Trophoblast cell (in vitro differentiated cells and primary cell): ENCODE measurements at regions not wholly inside any gene's neighbourhood (a gene's known extent, or its start where the extent isn't known, plus 50 kb on each side); places are given as distances from the start of the nearest gene placed in this dataset.

Source experiments
- DNase-seq, 2 donors: peaks; one replicate each; pipeline ENCODE4 v3.0.0-alpha.2; 2016
- H2AFZ ChIP-seq: 2 replicates; pipeline ENCODE4 v1.6.1; 2013; ENCODE audit warnings: low read length, moderate library complexity, mild to moderate bottlenecking; ENCODE audit not compliant: insufficient read depth, poor library complexity
- H2AK5ac ChIP-seq: 2 replicates; pipeline ENCODE4 v1.6.1; 2013; ENCODE audit warnings: mild to moderate bottlenecking, low read length
- H2BK120ac ChIP-seq: 2 replicates; pipeline ENCODE4 v1.6.1; 2013; ENCODE audit warnings: low read length, mild to moderate bottlenecking, moderate library complexity; ENCODE audit not compliant: insufficient read depth, poor library complexity
- H2BK12ac ChIP-seq: 2 replicates; pipeline ENCODE4 v1.6.1; 2013; ENCODE audit warnings: mild to moderate bottlenecking, low read length, moderate library complexity
- H2BK5ac ChIP-seq: 2 replicates; pipeline ENCODE4 v1.6.1; 2013; ENCODE audit warnings: low read length, low read depth, moderate library complexity, mild to moderate bottlenecking; ENCODE audit not compliant: poor library complexity
- H3K14ac ChIP-seq: 2 replicates; pipeline ENCODE4 v1.6.1; 2013; ENCODE audit warnings: mild to moderate bottlenecking, low read length
- H3K18ac ChIP-seq: 2 replicates; pipeline ENCODE4 v1.6.1; 2013; ENCODE audit warnings: mild to moderate bottlenecking, low read length
- H3K23ac ChIP-seq: 2 replicates; pipeline ENCODE4 v1.6.1; 2013; ENCODE audit warnings: low read length
- H3K27ac ChIP-seq: 2 replicates; pipeline ENCODE4 v1.5.1; 2013; ENCODE audit warnings: low read depth, mild to moderate bottlenecking, inconsistent platforms, low read length, moderate library complexity
- H3K27me3 ChIP-seq: 2 replicates; pipeline ENCODE4 v1.6.1; 2013; ENCODE audit warnings: inconsistent platforms, mild to moderate bottlenecking, low read length, moderate library complexity; ENCODE audit not compliant: insufficient read depth
- H3K36me3 ChIP-seq, 2 experiments: 1 replicate in 1 of 2; 2 replicates in 1 of 2; pipeline ENCODE4 v1.6.1; 2013; ENCODE audit warnings: low read length in 2 of 2, mild to moderate bottlenecking in 2 of 2, moderate library complexity in 1 of 2; ENCODE audit not compliant: insufficient read depth in 2 of 2, control insufficient read depth in 1 of 2
- H3K4ac ChIP-seq: 2 replicates; pipeline ENCODE4 v1.6.1; 2013; ENCODE audit warnings: low read depth, mild to moderate bottlenecking, low read length, moderate library complexity
- H3K4me1 ChIP-seq, 2 experiments: 1 replicate in 1 of 2; 2 replicates in 1 of 2; pipeline ENCODE4 v1.6.1; 2013; ENCODE audit warnings: low read length in 2 of 2, mild to moderate bottlenecking in 2 of 2, moderate library complexity in 1 of 2; ENCODE audit not compliant: insufficient read depth in 2 of 2, control insufficient read depth in 1 of 2
- H3K4me2 ChIP-seq: 2 replicates; pipeline ENCODE4 v1.6.1; 2013; ENCODE audit warnings: inconsistent platforms, mild to moderate bottlenecking, low read length, moderate library complexity
- H3K4me3 ChIP-seq: 2 replicates; pipeline ENCODE4 v1.5.1; 2013; ENCODE audit warnings: mild to moderate bottlenecking, low read depth, low read length, inconsistent platforms
- H3K79me1 ChIP-seq: one replicate; pipeline ENCODE4 v1.6.1; 2013; ENCODE audit warnings: low read length
- H3K79me2 ChIP-seq: 2 replicates; pipeline ENCODE4 v1.6.1; 2013; ENCODE audit warnings: low read length, mild to moderate bottlenecking; ENCODE audit not compliant: control insufficient read depth, insufficient read depth, poor library complexity
- H3K9ac ChIP-seq: 2 replicates; pipeline ENCODE4 v1.6.1; 2013; ENCODE audit warnings: mild to moderate bottlenecking, low read length
- H3K9me3 ChIP-seq: 2 replicates; pipeline ENCODE4 v1.6.1; 2013; ENCODE audit warnings: low read depth, mild to moderate bottlenecking, control low read depth, inconsistent platforms, low read length; ENCODE audit not compliant: insufficient read depth
- H4K12ac ChIP-seq: 2 replicates; pipeline ENCODE4 v1.6.1; 2013; ENCODE audit warnings: low read depth, mild to moderate bottlenecking, low read length, moderate library complexity
- H4K8ac ChIP-seq: 2 replicates; pipeline ENCODE4 v1.6.1; 2013; ENCODE audit warnings: low read depth, mild to moderate bottlenecking, low read length, moderate library complexity
- H4K91ac ChIP-seq: one replicate; pipeline ENCODE4 v1.6.1; 2013; ENCODE audit warnings: low read depth, mild to moderate bottlenecking, low read length, moderate library complexity
- WGBS: extraction: QIAGEN DNeasy Blood & Tissue Kit; methylation state at CpG from one replicate; pipeline ENCODE4 v1.1.7; 2013; ENCODE audit warnings: missing lambda C conversion rate; ENCODE audit not compliant: insufficient read length, insufficient coverage; ENCODE audit errors: extremely low coverage; 5-methylcytosine and 5-hydroxymethylcytosine counted together

DNA sequence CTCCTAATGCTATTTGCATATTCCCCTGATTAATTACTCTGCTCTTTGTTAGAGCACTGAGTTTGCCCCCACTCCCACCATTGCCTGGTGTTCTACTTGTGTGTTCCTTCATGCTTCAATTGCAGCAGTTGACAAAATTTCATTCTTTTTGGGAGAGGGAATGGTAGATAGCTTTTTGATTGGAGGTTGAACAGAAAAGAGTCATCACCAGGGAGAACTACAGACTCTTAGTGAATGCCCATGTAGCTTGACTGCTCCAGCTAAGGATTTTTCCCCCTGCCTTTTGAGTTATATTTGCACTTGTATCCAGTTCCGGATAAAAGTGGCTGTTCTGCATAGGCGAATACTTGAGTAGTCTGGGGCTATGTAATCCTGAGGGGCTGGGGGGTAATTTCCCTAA lies 183.9 kb downstream of the ETNK1 start:
- Histone ChIP-seq H3K79me2 (no peaks in the 10 kb centered on the region), H4K91ac (no peak overlapping the region), H3K9me3 (no peaks in the 10 kb centered on the region), H4K12ac (no peak overlapping the region), H4K8ac (no peak overlapping the region), H3K27me3 (no peaks in the 10 kb centered on the region), H3K23ac (no peak overlapping the region), H2BK120ac (no peak overlapping the region), H3K4ac (no peak overlapping the region), H3K18ac (no peak overlapping the region), H3K14ac (no peak overlapping the region), H2BK12ac (no peak overlapping the region), H3K36me3 (no peaks in the 10 kb centered on the region), H3K27ac (no peak overlapping the region), H3K4me3 (no peak overlapping the region), H3K79me1 (no peaks in the 10 kb centered on the region), H3K9ac (no peak overlapping the region), H2AFZ (no peak overlapping the region), H3K4me1 (no peaks in the 10 kb centered on the region), H2AK5ac (no peak overlapping the region), H3K4me2 (no peak overlapping the region), H2BK5ac (no peak overlapping the region)
- no CpG with 5 or more reads among the region's 2 CpGs for WGBS
- no peak for DNase-seq

DNA sequence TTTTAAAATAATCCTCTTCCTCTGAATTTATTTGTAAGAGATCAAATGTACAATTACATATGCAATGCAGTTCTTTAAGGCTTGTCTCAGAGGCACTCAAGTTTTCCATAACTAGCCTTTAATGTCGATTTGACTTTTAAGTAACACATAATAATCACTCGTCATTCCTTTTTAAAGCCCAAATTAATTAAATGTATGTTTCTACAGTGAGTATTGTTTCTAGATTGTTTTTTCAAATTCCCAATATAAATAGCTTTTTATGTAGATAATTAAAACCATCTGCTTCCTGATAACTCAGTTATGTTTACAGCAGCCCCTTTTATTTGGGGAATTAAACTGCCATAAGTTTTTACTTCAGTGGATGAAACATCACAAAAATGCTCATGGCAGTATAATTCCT lies 185.1 kb downstream of the ETNK1 start:
- no peak overlapping the region for H3K9ac ChIP-seq
- no peak overlapping the region for H3K4me2 ChIP-seq
- no peaks in the 10 kb centered on the region for H3K79me2 ChIP-seq
- H4K91ac ChIP-seq = no peak overlapping the region
- no peaks in the 10 kb centered on the region for H3K4me1 ChIP-seq
- H3K79me1 ChIP-seq = no peaks in the 10 kb centered on the region
- DNase-seq = no peak
- no peak overlapping the region for H3K4ac ChIP-seq
- H3K4me3 ChIP-seq = no peak overlapping the region
- no peak overlapping the region for H2BK120ac ChIP-seq
- H4K8ac ChIP-seq = no peak overlapping the region
- no peak overlapping the region for H2BK5ac ChIP-seq
- H2AFZ ChIP-seq = no peak overlapping the region
- no peaks in the 10 kb centered on the region for H3K9me3 ChIP-seq
- H4K12ac ChIP-seq = no peak overlapping the region
- no peak overlapping the region for H3K23ac ChIP-seq
- H3K36me3 ChIP-seq = no peaks in the 10 kb centered on the region
- H3K14ac ChIP-seq = no peak overlapping the region
- no peak overlapping the region for H2AK5ac ChIP-seq
- H3K18ac ChIP-seq = no peak overlapping the region
- no CpG with 5 or more reads among the region's 2 CpGs for WGBS
- no peak overlapping the region for H2BK12ac ChIP-seq
- no peaks in the 10 kb centered on the region for H3K27me3 ChIP-seq
- no peak overlapping the region for H3K27ac ChIP-seq

DNA sequence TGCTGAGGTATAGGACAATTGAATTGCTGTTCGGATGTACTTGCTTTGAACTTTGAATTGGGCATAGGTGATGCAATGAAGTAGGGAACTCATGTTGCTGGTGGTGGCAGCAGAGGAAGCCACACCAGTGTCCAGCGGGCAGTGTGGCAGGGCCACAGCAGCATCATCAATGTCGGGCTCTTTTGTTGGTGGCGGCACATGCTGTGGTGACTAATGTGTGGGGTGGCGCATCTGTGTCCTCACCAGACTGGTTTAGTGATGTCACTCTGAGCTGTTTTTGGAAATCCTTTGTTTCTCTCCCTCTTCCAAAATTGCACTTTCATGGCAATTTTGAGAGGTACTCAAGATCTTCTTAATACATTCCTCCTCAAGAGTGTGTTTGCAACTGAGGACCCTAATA lies 187.6 kb downstream of the ETNK1 start:
- no peaks in the 10 kb centered on the region for H3K4me1 ChIP-seq
- no peak overlapping the region for H3K18ac ChIP-seq
- H3K27ac ChIP-seq = no peak overlapping the region
- no peak overlapping the region for H3K14ac ChIP-seq
- no peak overlapping the region for H2AFZ ChIP-seq
- no peaks in the 10 kb centered on the region for H3K79me2 ChIP-seq
- no peak overlapping the region for H2BK5ac ChIP-seq
- H3K27me3 ChIP-seq = no peaks in the 10 kb centered on the region
- no peaks in the 10 kb centered on the region for H3K9me3 ChIP-seq
- H2BK120ac ChIP-seq = no peak overlapping the region
- H3K4me2 ChIP-seq = no peak overlapping the region
- peak overlapping the region; percentile 21 for H3K23ac ChIP-seq
- no peak overlapping the region for H2BK12ac ChIP-seq
- H3K36me3 ChIP-seq = no peaks in the 10 kb centered on the region
- no peak overlapping the region for H4K8ac ChIP-seq
- WGBS = no CpG with 5 or more reads among the region's 5 CpGs
- no peaks in the 10 kb centered on the region for H3K79me1 ChIP-seq
- no peak overlapping the region for H4K12ac ChIP-seq
- no peak overlapping the region for H4K91ac ChIP-seq
- peak; percentile 33 to 67 for DNase-seq
- H3K4me3 ChIP-seq = no peak overlapping the region
- H2AK5ac ChIP-seq = no peak overlapping the region
- H3K9ac ChIP-seq = no peak overlapping the region
- no peak overlapping the region for H3K4ac ChIP-seq

DNA sequence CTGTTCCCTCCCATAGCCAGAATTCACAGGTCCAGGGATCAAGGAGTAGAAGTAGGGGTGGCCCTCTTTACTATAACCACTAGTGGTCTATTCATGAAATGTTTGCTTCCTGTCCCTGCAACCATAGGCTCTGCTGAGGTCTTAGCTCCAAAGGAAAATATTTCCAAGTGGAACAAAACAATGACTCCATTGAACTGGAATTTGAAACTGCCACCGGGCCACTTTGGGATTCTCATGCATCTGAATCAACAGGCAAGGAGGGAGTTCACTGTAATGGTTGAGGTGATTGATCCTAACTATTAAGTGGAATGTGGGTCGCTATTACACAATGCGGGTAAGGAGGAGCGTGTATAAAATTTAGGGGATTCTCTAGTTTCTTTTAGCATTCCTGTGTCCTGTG lies 197.0 kb downstream of the ETNK1 start:
- H2BK12ac ChIP-seq = no peak overlapping the region
- H3K4me3 ChIP-seq = no peak overlapping the region
- H3K18ac ChIP-seq = no peak overlapping the region
- no peak overlapping the region for H3K4ac ChIP-seq
- no peak overlapping the region for H4K91ac ChIP-seq
- DNase-seq = peak; percentile 60 to 80
- no peak overlapping the region for H3K9ac ChIP-seq
- H3K36me3 ChIP-seq = no peaks in the 10 kb centered on the region
- no peak overlapping the region for H2AFZ ChIP-seq
- no peak overlapping the region for H3K23ac ChIP-seq
- H3K9me3 ChIP-seq = peaks cover 2% of the 10 kb centered on the region
- H3K14ac ChIP-seq = no peak overlapping the region
- no peaks in the 10 kb centered on the region for H3K79me2 ChIP-seq
- H2BK5ac ChIP-seq = no peak overlapping the region
- no peaks in the 10 kb centered on the region for H3K27me3 ChIP-seq
- peaks cover 2% of the 10 kb centered on the region for H3K79me1 ChIP-seq
- no peak overlapping the region for H4K8ac ChIP-seq
- H3K4me2 ChIP-seq = no peak overlapping the region
- peaks cover 0 to 3% of the 10 kb centered on the region in 2 experiments for H3K4me1 ChIP-seq
- no peak overlapping the region for H2BK120ac ChIP-seq
- H4K12ac ChIP-seq = no peak overlapping the region
- H3K27ac ChIP-seq = peak overlapping the region; percentile 40
- WGBS = no CpG with 5 or more reads among the region's 4 CpGs
- no peak overlapping the region for H2AK5ac ChIP-seq
